ENCODE measurements at regions not wholly inside any gene's neighbourhood (a gene's known extent, or its start where the extent isn't known, plus 50 kb on each side); places are given as distances from the start of the nearest gene placed in this dataset.
A peak's percentile ranks its signal among the peaks of the same experiment; 100 is the strongest.

DNA sequence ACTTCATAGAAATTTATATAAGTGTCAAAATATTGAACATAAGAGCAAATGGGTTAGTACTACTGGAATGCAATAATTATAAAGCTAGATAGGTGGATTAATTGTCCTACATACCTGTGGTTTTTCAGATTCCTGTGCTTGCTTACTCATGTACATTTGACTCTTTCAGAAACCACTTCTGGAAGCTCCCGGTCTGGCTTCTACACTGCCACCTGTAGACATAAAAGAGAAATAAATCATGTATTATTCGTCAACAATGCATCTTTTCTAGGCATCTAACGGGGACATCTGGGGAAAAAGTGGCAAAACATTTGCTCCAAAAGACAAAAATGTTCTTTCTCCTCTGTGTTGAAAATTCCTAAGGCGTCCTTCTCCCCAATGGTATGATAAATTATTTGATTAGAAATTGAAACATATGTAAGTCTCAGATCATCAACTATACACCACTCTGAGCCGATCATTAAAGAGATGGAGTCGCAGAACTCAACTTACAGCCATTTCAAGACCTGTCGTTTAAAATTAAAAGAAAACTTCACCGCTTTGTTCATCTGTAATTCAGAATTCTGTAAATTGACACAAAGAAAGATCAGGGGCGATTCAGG, 648.7 kb upstream of the DIPK2B start:
- Histone ChIP-seq H3K4me1 (ENCODE audit: control insufficient read depth, extremely low read depth, insufficient read depth, low read length) (peaks cover 5% of the 10 kb centered on the region), H3K9me1 (replicated peaks; ENCODE audit: control insufficient read depth, extremely low read depth, insufficient read depth, low read length) (no peaks in the 10 kb centered on the region), H3K27me3 (ENCODE audit: control insufficient read depth in 2 of 2, insufficient read depth in 2 of 2, low read length in 2 of 2) (peaks cover 0 to 4% of the 10 kb centered on the region in 2 experiments), H3K9ac (replicated peaks; ENCODE audit: extremely low read depth, insufficient read depth, low read length) (peak overlapping the region; percentile 74), H4K20me1 (replicated peaks; ENCODE audit: control insufficient read depth, extremely low read depth, insufficient read depth, low read length) (no peaks in the 10 kb centered on the region), H3K4me3 (replicated peaks in 1 of 3; ENCODE audit: insufficient read depth in 1 of 3, low read depth in 1 of 3, low read length in 3 of 3) (peak overlapping the region; percentile 47 to 87 (median 50)), H3K9me3 (replicated peaks; ENCODE audit: control insufficient read depth, insufficient read depth, low read length) (no peaks in the 10 kb centered on the region), H3K4me2 (ENCODE audit: insufficient read depth, low read length) (peak overlapping the region; percentile 91), H2AFZ (ENCODE audit: low read depth, low read length) (peak overlapping the region; percentile 48), H3K36me3 (ENCODE audit: control insufficient read depth in 2 of 2, extremely low read depth in 1 of 2, insufficient read depth in 2 of 2, low read length in 2 of 2) (no peaks in the 10 kb centered on the region), H3K27ac (ENCODE audit: insufficient read depth, low read depth, low read length) (peak overlapping the region; percentile 37), H3K79me2 (ENCODE audit: control insufficient read depth, insufficient read depth, low read length) (peaks cover 15% of the 10 kb centered on the region)
- TF ChIP-seq, protein P1, sequence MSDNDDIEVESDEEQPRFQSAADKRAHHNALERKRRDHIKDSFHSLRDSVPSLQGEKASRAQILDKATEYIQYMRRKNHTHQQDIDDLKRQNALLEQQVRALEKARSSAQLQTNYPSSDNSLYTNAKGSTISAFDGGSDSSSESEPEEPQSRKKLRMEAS (IDR thresholded peaks at IDR 0.05; ENCODE audit: insufficient read depth, insufficient read length): no peak
- TF ChIP-seq MYC (IDR thresholded peaks at IDR 0.05; ENCODE audit: low read depth, low read length) (no peak), FOS (IDR thresholded peaks at IDR 0.05; ENCODE audit: borderline replicate concordance, insufficient read depth, low read length) (no peak), POLR2AphosphoS5 (IDR thresholded peaks at IDR 0.05; ENCODE audit: insufficient read depth, low read depth, low read length) (no peak), POLR2A (IDR thresholded peaks at IDR 0.05; ENCODE audit: low read depth, low read length) (no peak)
- TF ChIP-seq, protein P2, sequence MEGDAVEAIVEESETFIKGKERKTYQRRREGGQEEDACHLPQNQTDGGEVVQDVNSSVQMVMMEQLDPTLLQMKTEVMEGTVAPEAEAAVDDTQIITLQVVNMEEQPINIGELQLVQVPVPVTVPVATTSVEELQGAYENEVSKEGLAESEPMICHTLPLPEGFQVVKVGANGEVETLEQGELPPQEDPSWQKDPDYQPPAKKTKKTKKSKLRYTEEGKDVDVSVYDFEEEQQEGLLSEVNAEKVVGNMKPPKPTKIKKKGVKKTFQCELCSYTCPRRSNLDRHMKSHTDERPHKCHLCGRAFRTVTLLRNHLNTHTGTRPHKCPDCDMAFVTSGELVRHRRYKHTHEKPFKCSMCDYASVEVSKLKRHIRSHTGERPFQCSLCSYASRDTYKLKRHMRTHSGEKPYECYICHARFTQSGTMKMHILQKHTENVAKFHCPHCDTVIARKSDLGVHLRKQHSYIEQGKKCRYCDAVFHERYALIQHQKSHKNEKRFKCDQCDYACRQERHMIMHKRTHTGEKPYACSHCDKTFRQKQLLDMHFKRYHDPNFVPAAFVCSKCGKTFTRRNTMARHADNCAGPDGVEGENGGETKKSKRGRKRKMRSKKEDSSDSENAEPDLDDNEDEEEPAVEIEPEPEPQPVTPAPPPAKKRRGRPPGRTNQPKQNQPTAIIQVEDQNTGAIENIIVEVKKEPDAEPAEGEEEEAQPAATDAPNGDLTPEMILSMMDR (IDR thresholded peaks at IDR 0.05; ENCODE audit: extremely low read depth in 1 of 2, insufficient read depth in 1 of 2, low read depth in 1 of 2, low read length in 2 of 2): peak; percentile 6 to 17
- ChIA-PET POLR2A (no interaction called here), CTCF (interaction anchor here (0.6 to 1.4 kb wide), 6 partner anchors 17 to 559 kb away, joined by 3 to 9 read pairs (median 5); no protein-coding TSS in a partner anchor)
- FAIRE-seq (peak; percentile 80), DNase-seq (ENCODE audit: low read depth, low spot score) (peak; percentile 57)
- dilution Hi-C loops (cut with MboI; ENCODE audit: extremely low pct_ligation_motif_present, low sequenced_read_pairs) (no loop called here), intact Hi-C loops (cut with micrococcal nuclease) (loop anchor here (1.0 to 10.0 kb wide), 2 partner anchors 525 to 527 kb away; no protein-coding TSS in a partner anchor)
- TSS peak; percentile 24 for BruUV-seq (replicated peaks)
